Esophagus muscularis mucosa (tissue), 4 donors: ENCODE measurements at regions not wholly inside any gene's neighbourhood (a gene's known extent, or its start where the extent isn't known, plus 50 kb on each side); places are given as distances from the start of the nearest gene placed in this dataset.

ENCODE experiments used
- DNase-seq: peaks from one replicate; pipeline ENCODE4 v3.0.0-alpha.2; 2017; ENCODE audit errors: extremely low spot score
- H3K27ac ChIP-seq, 4 donors: fragments of 200-600 bp; sonication (generic); replicated peaks in 1 of 4; 1 replicate in 3 of 4; 2 replicates in 1 of 4; pipeline ENCODE4 v1.5.1; 2016 to 2019; ENCODE audit warnings: mild to moderate bottlenecking in 1 of 4
- H3K27me3 ChIP-seq, 4 donors: fragments of 200-600 bp; sonication (generic); one replicate each; pipeline versions ENCODE4 v1.5.1 to v1.6.0; 2016 to 2019
- H3K36me3 ChIP-seq, 4 donors: fragments of 200-600 bp; sonication (generic); one replicate each; pipeline ENCODE4 v1.5.1; 2016 to 2019
- H3K4me1 ChIP-seq, 4 donors: fragments of 200-600 bp; sonication (generic); one replicate each; pipeline ENCODE4 v1.5.1; 2016 to 2019
- H3K4me3 ChIP-seq, 4 donors: fragments of 200-600 bp; sonication (generic); 1 replicate in 2 of 4; 2 replicates in 2 of 4; pipeline ENCODE4 v1.5.1; 2016 to 2019; ENCODE audit warnings: mild to moderate bottlenecking in 4 of 4, moderate library complexity in 1 of 4
- H3K9me3 ChIP-seq, 4 donors: fragments of 200-600 bp; sonication (generic); 1 replicate in 3 of 4; 2 replicates in 1 of 4; pipeline ENCODE4 v1.5.1; 2016 to 2019
- EP300 ChIP-seq: sonication (generic); formaldehyde crosslinking; IDR thresholded peaks from one replicate; pipeline ENCODE4 v1.6.1; 2017; ENCODE audit warnings: antibody characterized with exemption
- POLR2A ChIP-seq: fragments of 450-650 bp; IDR thresholded peaks from one replicate; pipeline ENCODE4 v1.6.1; 2017; ENCODE audit warnings: antibody characterized with exemption, moderate library complexity, mild to moderate bottlenecking, low read depth
- POLR2AphosphoS5 ChIP-seq, 2 donors: sonication (generic); formaldehyde crosslinking; IDR thresholded peaks; one replicate each; pipeline ENCODE4 v1.6.1; 2017; ENCODE audit warnings: antibody characterized with exemption in 2 of 2
- WGBS: methylation state at CpG from one replicate; pipeline ENCODE4 v1.1.5; 2018; 5-methylcytosine and 5-hydroxymethylcytosine counted together
- intact Hi-C: fragments of 100-400 bp; cut with DNase I; formaldehyde crosslinking; loops from one replicate; pipeline ENCODE4 v1.15.1; 2023
- TF ChIP-seq, protein P1 (sequence below), 3 experiments: fragments of 200-600 bp in 2 of 3; fragments of 450-650 bp in 1 of 3; sonication (generic) in 2 of 3; IDR thresholded peaks; one replicate each; pipeline ENCODE4 v1.5.1; 2017 to 2019; ENCODE audit warnings: antibody characterized with exemption in 3 of 3, mild to moderate bottlenecking in 2 of 3, moderate library complexity in 1 of 3

DNA sequence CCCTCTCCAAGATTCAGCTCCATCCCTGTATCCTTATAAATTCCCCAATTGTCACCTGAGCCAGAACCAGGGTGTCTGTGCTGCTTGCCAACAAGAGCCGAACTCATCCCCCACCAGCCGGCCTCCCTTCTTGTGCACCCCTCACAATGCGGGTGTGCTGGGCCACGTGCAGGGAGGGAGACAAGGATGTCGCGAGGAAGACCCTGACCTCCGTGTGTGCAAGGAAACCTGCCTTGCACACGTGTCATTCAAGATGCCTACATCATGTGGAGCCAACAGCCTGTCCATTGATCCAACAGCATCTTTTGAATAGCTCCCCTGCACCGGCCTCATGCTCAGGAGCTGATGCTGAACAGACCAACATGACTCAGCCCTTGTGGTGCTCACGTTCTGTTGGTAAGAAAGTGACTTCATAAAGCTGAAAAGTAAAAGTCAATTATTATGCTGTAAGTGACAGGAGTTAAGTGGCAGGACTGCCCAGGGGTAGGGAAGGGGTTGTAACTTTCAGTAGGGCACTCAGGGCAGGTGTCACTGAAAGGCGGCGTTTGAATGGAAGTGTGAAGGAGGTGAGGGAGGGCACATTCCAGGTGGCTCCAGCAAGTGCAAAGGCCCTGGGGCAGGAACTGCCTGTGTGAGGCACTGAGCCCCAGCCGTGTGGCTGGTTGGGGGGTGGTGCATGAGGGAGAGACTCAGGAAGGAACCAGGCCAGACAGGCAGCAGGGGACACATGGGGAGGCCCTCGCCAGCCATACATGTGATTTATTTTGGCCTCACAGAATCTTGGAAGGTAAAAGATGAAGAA, 302.2 kb downstream of the FOXL1 start:
- H3K27me3 ChIP-seq = peaks cover 0 to 85% (median 14%) of the 10 kb centered on the region in 4 donors
- H3K27ac ChIP-seq = no peak overlapping the region
- TF ChIP-seq EP300 (no peak), POLR2AphosphoS5 (IDR thresholded peaks at IDR 0.05) (no peak), POLR2A (no peak)
- TF ChIP-seq, protein P1, sequence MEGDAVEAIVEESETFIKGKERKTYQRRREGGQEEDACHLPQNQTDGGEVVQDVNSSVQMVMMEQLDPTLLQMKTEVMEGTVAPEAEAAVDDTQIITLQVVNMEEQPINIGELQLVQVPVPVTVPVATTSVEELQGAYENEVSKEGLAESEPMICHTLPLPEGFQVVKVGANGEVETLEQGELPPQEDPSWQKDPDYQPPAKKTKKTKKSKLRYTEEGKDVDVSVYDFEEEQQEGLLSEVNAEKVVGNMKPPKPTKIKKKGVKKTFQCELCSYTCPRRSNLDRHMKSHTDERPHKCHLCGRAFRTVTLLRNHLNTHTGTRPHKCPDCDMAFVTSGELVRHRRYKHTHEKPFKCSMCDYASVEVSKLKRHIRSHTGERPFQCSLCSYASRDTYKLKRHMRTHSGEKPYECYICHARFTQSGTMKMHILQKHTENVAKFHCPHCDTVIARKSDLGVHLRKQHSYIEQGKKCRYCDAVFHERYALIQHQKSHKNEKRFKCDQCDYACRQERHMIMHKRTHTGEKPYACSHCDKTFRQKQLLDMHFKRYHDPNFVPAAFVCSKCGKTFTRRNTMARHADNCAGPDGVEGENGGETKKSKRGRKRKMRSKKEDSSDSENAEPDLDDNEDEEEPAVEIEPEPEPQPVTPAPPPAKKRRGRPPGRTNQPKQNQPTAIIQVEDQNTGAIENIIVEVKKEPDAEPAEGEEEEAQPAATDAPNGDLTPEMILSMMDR (IDR thresholded peaks at IDR 0.05) = no peak
- intact Hi-C loops = no loop called here
- peaks cover 0 to 14% (median 10%) of the 10 kb centered on the region in 4 donors for H3K4me1 ChIP-seq
- H3K36me3 ChIP-seq = no peaks in the 10 kb centered on the region
- no peak for DNase-seq
- H3K4me3 ChIP-seq = no peak overlapping the region
- H3K9me3 ChIP-seq = no peaks in the 10 kb centered on the region
- WGBS = 86% methylated on average over 6 of the region's 14 CpGs

DNA sequence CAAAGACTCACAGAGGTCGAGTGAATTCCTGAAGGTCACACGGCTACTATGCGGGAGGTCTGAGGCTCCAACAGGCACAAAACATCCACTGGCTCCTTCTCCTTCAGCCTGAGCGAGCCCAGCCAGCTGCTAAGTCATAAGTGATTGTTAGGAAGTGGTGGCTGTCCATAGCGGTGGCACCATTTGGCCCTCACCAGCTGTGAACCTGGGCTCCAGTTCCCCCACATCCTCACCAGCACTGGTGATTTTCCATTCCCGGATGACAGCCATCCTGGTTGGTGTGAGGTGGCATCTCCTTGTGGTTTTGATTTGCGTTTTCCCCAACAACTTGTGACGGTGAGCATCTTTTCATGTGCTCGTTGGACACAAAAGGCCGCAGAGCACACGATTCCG, 302.8 kb downstream of the FOXL1 start:
- WGBS = 84% methylated on average over 9 of the region's 12 CpGs
- Histone ChIP-seq H3K4me3 (no peak overlapping the region), H3K27ac (no peak overlapping the region), H3K36me3 (no peaks in the 10 kb centered on the region), H3K9me3 (no peaks in the 10 kb centered on the region), H3K27me3 (peaks cover 0 to 87% (median 14%) of the 10 kb centered on the region in 4 donors), H3K4me1 (peaks cover 0 to 14% (median 10%) of the 10 kb centered on the region in 4 donors)
- TF ChIP-seq, protein P1 (IDR thresholded peaks at IDR 0.05) = no peak
- TF ChIP-seq POLR2A (no peak), POLR2AphosphoS5 (IDR thresholded peaks at IDR 0.05) (no peak), EP300 (no peak)
- no peak for DNase-seq
- intact Hi-C loops = no loop called here

DNA sequence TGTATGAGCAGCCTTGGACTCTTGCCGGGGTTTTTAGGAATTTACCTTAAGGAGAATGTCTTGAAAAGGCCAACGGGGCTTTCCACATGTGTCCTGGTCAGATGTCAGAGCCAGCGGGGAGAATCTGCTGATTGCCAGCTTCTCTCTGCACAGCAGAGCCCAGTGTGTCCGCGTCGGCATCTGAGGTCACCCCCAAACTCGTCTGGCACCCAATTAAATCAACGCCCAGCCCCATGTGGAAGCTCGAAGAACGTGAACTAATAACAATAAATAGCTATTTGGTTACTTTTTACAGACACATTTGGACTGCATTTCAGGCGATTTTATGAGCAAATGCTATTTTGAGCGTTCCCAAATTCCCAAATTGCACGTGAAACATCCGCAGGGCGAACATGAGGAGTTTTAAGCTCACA, 303.5 kb downstream of the FOXL1 start:
- Histone ChIP-seq H3K27me3 (peaks cover 0 to 90% (median 14%) of the 10 kb centered on the region in 4 donors), H3K4me1 (peaks cover 0 to 14% (median 10%) of the 10 kb centered on the region in 4 donors), H3K27ac (no peak overlapping the region), H3K36me3 (no peaks in the 10 kb centered on the region), H3K4me3 (no peak overlapping the region), H3K9me3 (no peaks in the 10 kb centered on the region)
- 64% methylated on average over 15 of the region's 15 CpGs for WGBS
- DNase-seq = no peak
- intact Hi-C loops = no loop called here
- TF ChIP-seq, protein P1 (IDR thresholded peaks at IDR 0.05) = no peak
- TF ChIP-seq POLR2AphosphoS5 (IDR thresholded peaks at IDR 0.05) = no peak
- no peak for TF ChIP-seq EP300
- TF ChIP-seq POLR2A = no peak

DNA sequence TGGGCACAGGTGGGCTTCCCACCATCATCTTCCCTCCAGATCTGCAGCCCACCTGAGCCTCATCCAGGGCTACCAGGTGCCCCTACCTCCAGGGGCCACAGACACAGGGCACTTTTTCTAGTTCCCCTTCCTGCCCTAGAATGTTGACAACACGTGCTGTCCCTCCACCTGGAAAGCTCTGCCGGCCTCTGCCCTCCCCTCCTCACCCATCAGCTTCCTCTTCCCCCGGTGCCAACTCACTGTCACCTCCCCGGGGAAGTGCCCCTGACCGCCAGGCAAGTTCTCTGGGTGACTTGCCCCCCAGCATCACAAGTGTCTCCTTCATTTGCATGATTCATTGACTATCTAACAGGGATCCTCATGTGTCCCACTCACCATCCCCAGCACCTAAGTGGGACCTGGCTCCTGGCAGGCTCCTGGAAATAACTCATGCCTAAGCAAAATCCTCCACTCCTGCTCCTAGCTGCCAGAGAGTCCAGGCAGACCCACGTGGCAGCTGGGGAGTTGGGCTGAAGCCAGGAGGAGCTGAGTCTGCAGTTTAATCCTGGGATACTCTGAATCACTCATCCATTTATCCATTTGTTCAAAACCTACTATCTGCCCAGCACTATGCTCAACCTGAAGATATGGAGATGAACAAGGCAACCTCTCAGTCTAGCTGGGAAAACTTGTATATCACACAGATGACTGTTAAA, 304.4 kb downstream of the FOXL1 start:
- intact Hi-C loops = no loop called here
- Histone ChIP-seq H3K4me3 (no peak overlapping the region), H3K36me3 (no peaks in the 10 kb centered on the region), H3K4me1 (peaks cover 0 to 14% (median 10%) of the 10 kb centered on the region in 4 donors), H3K9me3 (no peaks in the 10 kb centered on the region), H3K27me3 (peaks cover 0 to 88% (median 14%) of the 10 kb centered on the region in 4 donors), H3K27ac (no peak overlapping the region)
- 34% methylated on average over 6 of the region's 6 CpGs for WGBS
- DNase-seq = no peak
- TF ChIP-seq, protein P1 (IDR thresholded peaks at IDR 0.05) = no peak
- TF ChIP-seq EP300 (no peak), POLR2A (no peak), POLR2AphosphoS5 (IDR thresholded peaks at IDR 0.05) (no peak)
